H1 (cell line): ENCODE measurements at regions not wholly inside any gene's neighbourhood (a gene's known extent, or its start where the extent isn't known, plus 50 kb on each side); places are given as distances from the start of the nearest gene placed in this dataset.

Experiments used
- CTCF ChIA-PET: fragments of 300-600 bp; sonication (Branson Sonifier 250); formaldehyde crosslinking; loops from one replicate; lab custom pipeline; 2021; ENCODE audit not compliant: partially characterized antibody; lab: Charles Lee
- POLR2A ChIA-PET: fragments of 300-600 bp; sonication (Branson Sonifier 250); formaldehyde crosslinking; loops from one replicate; lab custom pipeline; 2021; ENCODE audit warnings: inconsistent platforms; ENCODE audit not compliant: partially characterized antibody; lab: Charles Lee
- DNase-seq, 2 experiments: peaks; one replicate each; pipeline versions ENCODE4 v3.0.0 to v3.0.0-alpha.2; 2010 to 2022; ENCODE audit warnings: low spot score in 2 of 2, low read depth in 1 of 2, mixed read lengths in 1 of 2
- FAIRE-seq: peaks from 2 replicates; lab custom pipeline; 2011; peaks lifted over from hg19 to GRCh38; lab: Jason Lieb, UNC
- H2AFZ ChIP-seq: 2 replicates; pipeline ENCODE4 v1.8.1; 2012; ENCODE audit warnings: low read length, inconsistent platforms
- H2AK5ac ChIP-seq: 2 replicates; pipeline ENCODE4 v1.6.1; 2013; ENCODE audit warnings: low read depth, low read length
- H2BK120ac ChIP-seq: replicated peaks from 2 replicates; pipeline ENCODE3; 2013; ENCODE audit warnings: low read depth, low read length, inconsistent platforms
- H2BK12ac ChIP-seq: 2 replicates; pipeline ENCODE4 v1.6.1; 2013; ENCODE audit warnings: low read depth, low read length
- H2BK15ac ChIP-seq: 2 replicates; pipeline ENCODE4 v1.6.1; 2013; ENCODE audit warnings: low read length
- H2BK20ac ChIP-seq: 2 replicates; pipeline ENCODE4 v1.6.1; 2013; ENCODE audit warnings: low read length
- H2BK5ac ChIP-seq: 2 replicates; pipeline ENCODE4 v1.6.1; 2013; ENCODE audit warnings: low read depth, low read length
- H3K14ac ChIP-seq: 2 replicates; pipeline ENCODE4 v1.6.1; 2013; ENCODE audit warnings: inconsistent platforms; ENCODE audit not compliant: insufficient read length
- H3K18ac ChIP-seq: 2 replicates; pipeline ENCODE4 v1.6.1; 2013; ENCODE audit warnings: low read length; ENCODE audit errors: extremely low read depth
- H3K23ac ChIP-seq: 2 replicates; pipeline ENCODE4 v1.6.1; 2013; ENCODE audit warnings: inconsistent platforms; ENCODE audit not compliant: insufficient read length
- H3K23me2 ChIP-seq: 2 replicates; pipeline ENCODE4 v1.6.1; 2013; ENCODE audit warnings: low read depth, low read length
- H3K27ac ChIP-seq: 2 replicates; pipeline ENCODE4 v1.6.1; 2011; ENCODE audit warnings: low read depth, low read length, inconsistent platforms
- H3K27me3 ChIP-seq, 4 experiments: replicated peaks in 1 of 4; 1 replicate in 1 of 4; 2 replicates in 3 of 4; pipeline versions ENCODE4 v1.6.1 to v1.8.1; 2011 to 2013; ENCODE audit warnings: low read length in 3 of 4, mild to moderate bottlenecking in 3 of 4, inconsistent platforms in 2 of 4, mixed read lengths in 2 of 4, moderate library complexity in 1 of 4; ENCODE audit not compliant: control insufficient read depth in 3 of 4, insufficient read depth in 3 of 4; ENCODE audit errors: extremely low read depth in 1 of 4
- H3K36me3 ChIP-seq, 4 experiments: 2 replicates each; pipeline versions ENCODE4 v1.6.1 to v1.8.1; 2011 to 2013; ENCODE audit warnings: mild to moderate bottlenecking in 4 of 4, low read length in 3 of 4, moderate library complexity in 2 of 4, control low read depth in 1 of 4, inconsistent platforms in 1 of 4; ENCODE audit not compliant: insufficient read depth in 4 of 4, control insufficient read depth in 2 of 4
- H3K4ac ChIP-seq: replicated peaks from 2 replicates; pipeline ENCODE3; 2013; ENCODE audit warnings: low read length, low read depth, mixed read lengths, inconsistent platforms; ENCODE audit not compliant: insufficient read length
- H3K4me1 ChIP-seq, 4 experiments: replicated peaks in 1 of 4; 1 replicate in 1 of 4; 2 replicates in 3 of 4; pipeline versions ENCODE4 v1.6.1 to v1.8.1; 2011 to 2013; ENCODE audit warnings: low read length in 3 of 4, inconsistent platforms in 2 of 4, mixed read lengths in 1 of 4; ENCODE audit not compliant: insufficient read depth in 4 of 4, control insufficient read depth in 3 of 4
- H3K4me2 ChIP-seq, 2 experiments: 2 replicates each; pipeline versions ENCODE4 v1.6.1 to v1.8.1; 2011 to 2013; ENCODE audit warnings: low read depth in 2 of 2, low read length in 2 of 2, control low read depth in 1 of 2, inconsistent platforms in 1 of 2, mild to moderate bottlenecking in 1 of 2; ENCODE audit not compliant: insufficient read depth in 1 of 2
- H3K4me3 ChIP-seq, 4 experiments: fragments of 200-600, 300-600 bp in 1 of 4; sonication (generic), shearing (Covaris generic), sonication (Bioruptor Twin) in 1 of 4; 2 replicates each; pipeline versions ENCODE4 v1.5.1 to v1.8.1; 2011 to 2016; ENCODE audit warnings: low read length in 4 of 4, low read depth in 3 of 4, control low read depth in 2 of 4, inconsistent platforms in 2 of 4, mild to moderate bottlenecking in 2 of 4, mixed read lengths in 1 of 4, moderate library complexity in 1 of 4; ENCODE audit not compliant: insufficient read depth in 2 of 4; ENCODE audit errors: extremely low read depth in 1 of 4
- H3K56ac ChIP-seq: replicated peaks from 2 replicates; pipeline ENCODE3; 2013; ENCODE audit warnings: low read depth, mild to moderate bottlenecking, mixed read lengths, low read length, inconsistent platforms; ENCODE audit not compliant: insufficient read length
- H3K79me1 ChIP-seq: 2 replicates; pipeline ENCODE4 v1.6.1; 2013; ENCODE audit warnings: low read depth, low read length, control low read depth
- H3K79me2 ChIP-seq, 2 experiments: 2 replicates each; pipeline versions ENCODE4 v1.6.1 to v1.8.1; 2012 to 2013; ENCODE audit warnings: low read length in 2 of 2, mild to moderate bottlenecking in 2 of 2, inconsistent platforms in 1 of 2; ENCODE audit not compliant: insufficient read depth in 2 of 2, control insufficient read depth in 1 of 2
- H3K9ac ChIP-seq, 4 experiments: replicated peaks in 1 of 4; 1 replicate in 1 of 4; 2 replicates in 3 of 4; pipeline versions ENCODE4 v1.6.1 to v1.8.1; 2011 to 2013; ENCODE audit warnings: low read depth in 3 of 4, low read length in 3 of 4, control low read depth in 2 of 4, mild to moderate bottlenecking in 2 of 4, moderate library complexity in 2 of 4, inconsistent platforms in 1 of 4; ENCODE audit errors: extremely low read depth in 1 of 4
- H3K9me3 ChIP-seq, 2 experiments: 2 replicates each; pipeline versions ENCODE4 v1.6.1 to v1.8.1; 2012 to 2013; ENCODE audit warnings: mild to moderate bottlenecking in 2 of 2, moderate library complexity in 2 of 2, control low read depth in 1 of 2, inconsistent platforms in 1 of 2, low read depth in 1 of 2, low read length in 1 of 2, mixed read lengths in 1 of 2; ENCODE audit not compliant: insufficient read depth in 2 of 2
- H4K20me1 ChIP-seq, 2 experiments: replicated peaks in 1 of 2; 2 replicates each; pipeline versions ENCODE3 to v1.8.1; 2011 to 2013; ENCODE audit warnings: inconsistent platforms in 2 of 2, low read length in 2 of 2, mild to moderate bottlenecking in 1 of 2; ENCODE audit not compliant: insufficient read depth in 2 of 2, control insufficient read depth in 1 of 2
- H4K5ac ChIP-seq: 2 replicates; pipeline ENCODE4 v1.6.1; 2013; ENCODE audit warnings: low read length, low read depth, mixed read lengths, inconsistent platforms; ENCODE audit not compliant: insufficient read length
- H4K8ac ChIP-seq: 2 replicates; pipeline ENCODE4 v1.8.0; 2013; ENCODE audit warnings: mild to moderate bottlenecking, moderate library complexity, low read length, inconsistent platforms; ENCODE audit not compliant: insufficient read depth; ENCODE audit errors: extremely low read depth
- H4K91ac ChIP-seq: replicated peaks from 2 replicates; pipeline ENCODE3; 2013; ENCODE audit warnings: low read length, mixed read lengths, inconsistent platforms; ENCODE audit not compliant: insufficient read length
- ATF3 ChIP-seq: IDR thresholded peaks from 2 replicates; pipeline ENCODE4 v1.6.1; 2011; ENCODE audit warnings: low read depth, mild to moderate bottlenecking, low read length; ENCODE audit not compliant: insufficient read depth
- JUN ChIP-seq: IDR thresholded peaks from 2 replicates; pipeline ENCODE4 v1.6.1; 2011; ENCODE audit warnings: low read depth, mild to moderate bottlenecking, improper control_type of control experiment, low read length
- RFX5 ChIP-seq: IDR thresholded peaks from 2 replicates; pipeline ENCODE4 v1.6.1; 2011; ENCODE audit warnings: low read depth, low read length, improper control_type of control experiment, borderline replicate concordance
- SIN3A ChIP-seq, 2 experiments: IDR thresholded peaks in 1 of 2; conservative IDR thresholded peaks in 1 of 2; 2 replicates each; pipeline ENCODE4 v1.6.1; 2011 to 2012; ENCODE audit warnings: low read length in 2 of 2, improper control_type of control experiment in 1 of 2, low read depth in 1 of 2, mild to moderate bottlenecking in 1 of 2
- SP1 ChIP-seq: IDR thresholded peaks from 2 replicates; pipeline ENCODE4 v1.6.1; 2011; ENCODE audit warnings: low read depth, low read length
- SRF ChIP-seq: IDR thresholded peaks from 2 replicates; pipeline ENCODE4 v1.6.1; 2011; ENCODE audit warnings: mild to moderate bottlenecking, low read depth, low read length, moderate library complexity
- SUZ12 ChIP-seq: fragments of 200-600 bp; sonication (generic); IDR thresholded peaks from 2 replicates; pipeline ENCODE4 v1.6.1; 2012; ENCODE audit warnings: mild to moderate bottlenecking, inconsistent platforms, low read length, moderate library complexity, mixed read lengths
- TEAD4 ChIP-seq: IDR thresholded peaks from 2 replicates; pipeline ENCODE4 v1.6.1; 2012; ENCODE audit warnings: low read depth, low read length, inconsistent platforms, mixed read lengths
- WGBS, 2 experiments: shearing (Covaris generic) in 1 of 2; methylation state at CpG; one replicate each; pipeline versions ENCODE4 v1.1.6 to v1.1.7; 2013 to 2015; ENCODE audit warnings: low lambda C conversion rate in 2 of 2, mixed read lengths in 2 of 2, inconsistent platforms in 1 of 2, low coverage in 1 of 2, missing lambda C conversion rate in 1 of 2; ENCODE audit not compliant: insufficient replicate concordance in 2 of 2, insufficient coverage in 1 of 2, insufficient read length in 1 of 2; ENCODE audit errors: extremely low coverage in 1 of 2, missing lambda C conversion rate in 1 of 2; 5-methylcytosine and 5-hydroxymethylcytosine counted together
- TF ChIP-seq, protein P1 (sequence below), 3 experiments: IDR thresholded peaks; 1 replicate in 2 of 3; 2 replicates in 1 of 3; pipeline versions ENCODE4 v1.5.1 to v1.6.1; 2011; ENCODE audit warnings: low read length in 3 of 3, mild to moderate bottlenecking in 3 of 3, inconsistent platforms in 2 of 3, low read depth in 1 of 3, moderate library complexity in 1 of 3; ENCODE audit not compliant: insufficient read depth in 1 of 3; ENCODE audit errors: control extremely low read depth in 1 of 3

- no peaks in the 10 kb centered on the region for H3K79me1 ChIP-seq
- no peak overlapping the region for H3K4me2 ChIP-seq
- H3K56ac ChIP-seq = no peak overlapping the region
- no peak overlapping the region for H3K23ac ChIP-seq
- ChIA-PET POLR2A (no interaction called here), CTCF (interaction anchor here (0.6 to 3.4 kb wide), 3 partner anchors 11 to 100 kb away, joined by 3 to 14 read pairs (median 4); no protein-coding TSS in a partner anchor)
- H3K4me1 ChIP-seq = peaks cover 0 to 2% (median 0%) of the 10 kb centered on the region in 4 experiments; a peak in 1 of 7 replicates
- no peaks in the 10 kb centered on the region for H3K23me2 ChIP-seq
- no peaks in the 10 kb centered on the region for H3K36me3 ChIP-seq
- no peak overlapping the region for H2BK120ac ChIP-seq
- no peak overlapping the region for H3K4ac ChIP-seq
- FAIRE-seq (peak; percentile 57), DNase-seq (no peak)
- no peak overlapping the region for H3K18ac ChIP-seq
- H3K14ac ChIP-seq = no peak overlapping the region
- no peak overlapping the region for H4K91ac ChIP-seq
- H2AK5ac ChIP-seq = no peak overlapping the region
- H4K5ac ChIP-seq = no peak overlapping the region
- no peak overlapping the region for H2BK15ac ChIP-seq
- no peak overlapping the region for H2BK12ac ChIP-seq
- 68% methylated on average over 3 of the region's 3 CpGs; no CpG with 5 or more reads in 1 of the 2 experiments for WGBS, 2 experiments
- no peak overlapping the region for H3K27ac ChIP-seq
- H3K9me3 ChIP-seq = no peaks in the 10 kb centered on the region; a peak in 1 of 4 replicates
- no peaks in the 10 kb centered on the region for H4K20me1 ChIP-seq
- no peaks in the 10 kb centered on the region for H3K79me2 ChIP-seq
- H3K27me3 ChIP-seq = no peaks in the 10 kb centered on the region
- H2AFZ ChIP-seq = no peak overlapping the region
- no peak overlapping the region for H3K4me3 ChIP-seq
- H3K9ac ChIP-seq = no peak overlapping the region
- no peak overlapping the region for H2BK20ac ChIP-seq
- no peak overlapping the region for H4K8ac ChIP-seq
- H2BK5ac ChIP-seq = no peak overlapping the region
- TF ChIP-seq SUZ12 (no peak), RFX5 (no peak), SRF (no peak), SP1 (no peak), SIN3A (conservative IDR thresholded peaks at IDR 0.05 in 1 of 2, IDR thresholded peaks at IDR 0.05 in 1 of 2; ENCODE audit: low read depth in 1 of 2, low read length in 2 of 2) (no peak), TEAD4 (no peak), JUN (no peak), ATF3 (no peak)
- TF ChIP-seq, protein P1, sequence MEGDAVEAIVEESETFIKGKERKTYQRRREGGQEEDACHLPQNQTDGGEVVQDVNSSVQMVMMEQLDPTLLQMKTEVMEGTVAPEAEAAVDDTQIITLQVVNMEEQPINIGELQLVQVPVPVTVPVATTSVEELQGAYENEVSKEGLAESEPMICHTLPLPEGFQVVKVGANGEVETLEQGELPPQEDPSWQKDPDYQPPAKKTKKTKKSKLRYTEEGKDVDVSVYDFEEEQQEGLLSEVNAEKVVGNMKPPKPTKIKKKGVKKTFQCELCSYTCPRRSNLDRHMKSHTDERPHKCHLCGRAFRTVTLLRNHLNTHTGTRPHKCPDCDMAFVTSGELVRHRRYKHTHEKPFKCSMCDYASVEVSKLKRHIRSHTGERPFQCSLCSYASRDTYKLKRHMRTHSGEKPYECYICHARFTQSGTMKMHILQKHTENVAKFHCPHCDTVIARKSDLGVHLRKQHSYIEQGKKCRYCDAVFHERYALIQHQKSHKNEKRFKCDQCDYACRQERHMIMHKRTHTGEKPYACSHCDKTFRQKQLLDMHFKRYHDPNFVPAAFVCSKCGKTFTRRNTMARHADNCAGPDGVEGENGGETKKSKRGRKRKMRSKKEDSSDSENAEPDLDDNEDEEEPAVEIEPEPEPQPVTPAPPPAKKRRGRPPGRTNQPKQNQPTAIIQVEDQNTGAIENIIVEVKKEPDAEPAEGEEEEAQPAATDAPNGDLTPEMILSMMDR (IDR thresholded peaks at IDR 0.05; ENCODE audit: control extremely low read depth in 1 of 3, insufficient read depth in 1 of 3, low read depth in 1 of 3, low read length in 3 of 3) = no peak
These were observed 850.5 kb upstream of the SEMA6A start for GRCh38 chr5:117425163-117425562.
